Omental fat pad (tissue), 3 donors: ENCODE measurements at regions not wholly inside any gene's neighbourhood (a gene's known extent, or its start where the extent isn't known, plus 50 kb on each side); places are given as distances from the start of the nearest gene placed in this dataset.
A peak's percentile ranks its signal among the peaks of the same experiment; 100 is the strongest.

Source experiments
- ATAC-seq: fragments of 150-250 bp; one replicate; pipeline ENCODE4 v1.9.1; 2016; ENCODE audit warnings: mild to moderate bottlenecking, moderate library complexity; ENCODE audit not compliant: low FRiP score
- DNase-seq: peaks from one replicate; pipeline ENCODE4 v3.0.0-alpha.2; 2019; ENCODE audit warnings: low spot score
- CTCF ChIP-seq, 3 donors: fragments of 450-650 bp; IDR thresholded peaks; one replicate each; pipeline ENCODE4 v1.5.1; 2016 to 2017; ENCODE audit warnings: antibody characterized with exemption in 3 of 3, mild to moderate bottlenecking in 3 of 3, moderate library complexity in 2 of 3

- DNase-seq = no peak
- no peak for ATAC-seq
- TF ChIP-seq CTCF (IDR thresholded peaks at IDR 0.05) = no peak
Measured at GRCh38 chr15:98164986-98165385, 204.5 kb downstream of the ARRDC4 start.

- TF ChIP-seq CTCF (IDR thresholded peaks at IDR 0.05) = no peak
Measured at GRCh38 chr15:98167722-98168268, 207.3 kb downstream of the ARRDC4 start.

DNA sequence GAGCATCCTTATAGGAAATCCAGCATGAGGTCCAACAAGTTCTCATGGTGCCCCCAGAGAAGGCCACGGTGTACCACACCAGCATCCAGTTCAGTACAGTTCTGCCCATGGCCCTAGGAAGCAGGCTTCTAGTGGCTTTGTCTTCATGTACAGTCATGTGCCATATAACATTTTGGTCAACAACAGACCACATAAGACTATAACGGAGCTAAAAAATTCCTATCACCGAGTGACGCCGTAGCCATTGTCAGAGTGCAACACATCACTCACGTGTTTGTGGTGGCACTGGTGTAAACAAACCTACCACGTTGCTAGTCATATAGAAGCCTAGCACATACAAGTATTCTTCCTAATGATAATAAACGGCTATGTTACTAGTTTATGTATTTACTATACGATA lies 209.0 kb downstream of the ARRDC4 start:
- DNase-seq = no peak
- no peak for ATAC-seq
- TF ChIP-seq CTCF (IDR thresholded peaks at IDR 0.05) = no peak

More at GRCh38 chr15:98167722-98168268, 207.3 kb downstream of the ARRDC4 start:
- no peak for ATAC-seq
- DNase-seq = no peak

DNA sequence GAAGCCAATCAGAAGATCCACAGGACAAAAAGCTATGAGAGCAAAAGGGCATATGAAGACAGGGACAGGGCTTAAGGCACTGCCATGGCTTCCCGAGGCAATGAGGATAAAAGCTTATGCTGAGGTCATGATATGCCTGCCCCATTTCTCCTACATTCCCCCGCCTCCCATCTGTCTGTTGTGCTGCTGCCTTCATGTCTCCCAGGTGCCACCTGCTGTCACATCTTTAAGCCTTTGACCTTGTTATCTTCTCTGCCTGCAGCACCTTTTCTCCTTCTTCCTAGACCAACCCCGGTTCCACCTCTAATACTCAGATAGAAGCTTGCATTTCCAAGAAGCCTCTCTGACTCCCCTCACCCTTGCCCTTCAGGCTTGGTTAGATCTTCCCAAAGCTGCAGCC lies 213.8 kb downstream of the ARRDC4 start:
- DNase-seq (no peak), ATAC-seq (no peak)
- TF ChIP-seq CTCF (IDR thresholded peaks at IDR 0.05) = no peak

DNA sequence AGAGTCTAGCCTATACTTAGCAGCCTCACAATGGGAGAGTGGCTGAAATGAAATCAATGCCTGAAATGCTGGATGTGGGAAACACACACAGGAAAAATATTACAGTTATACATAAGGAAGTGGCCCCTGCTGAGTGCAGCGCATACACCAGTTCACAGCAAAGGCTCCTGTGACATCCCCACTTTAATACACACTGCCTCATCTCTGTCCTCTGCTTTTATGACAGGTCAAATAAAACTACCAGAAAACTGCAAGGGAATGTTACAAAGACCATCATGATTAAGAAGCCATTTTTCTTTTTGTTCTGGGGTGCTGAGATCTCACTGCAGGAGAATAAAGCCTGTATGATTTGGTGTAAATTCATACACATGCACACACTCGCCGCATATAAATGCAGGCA lies 214.3 kb downstream of the ARRDC4 start:
- no peak for DNase-seq
- no peak for TF ChIP-seq CTCF (IDR thresholded peaks at IDR 0.05)
- no peak for ATAC-seq

DNA sequence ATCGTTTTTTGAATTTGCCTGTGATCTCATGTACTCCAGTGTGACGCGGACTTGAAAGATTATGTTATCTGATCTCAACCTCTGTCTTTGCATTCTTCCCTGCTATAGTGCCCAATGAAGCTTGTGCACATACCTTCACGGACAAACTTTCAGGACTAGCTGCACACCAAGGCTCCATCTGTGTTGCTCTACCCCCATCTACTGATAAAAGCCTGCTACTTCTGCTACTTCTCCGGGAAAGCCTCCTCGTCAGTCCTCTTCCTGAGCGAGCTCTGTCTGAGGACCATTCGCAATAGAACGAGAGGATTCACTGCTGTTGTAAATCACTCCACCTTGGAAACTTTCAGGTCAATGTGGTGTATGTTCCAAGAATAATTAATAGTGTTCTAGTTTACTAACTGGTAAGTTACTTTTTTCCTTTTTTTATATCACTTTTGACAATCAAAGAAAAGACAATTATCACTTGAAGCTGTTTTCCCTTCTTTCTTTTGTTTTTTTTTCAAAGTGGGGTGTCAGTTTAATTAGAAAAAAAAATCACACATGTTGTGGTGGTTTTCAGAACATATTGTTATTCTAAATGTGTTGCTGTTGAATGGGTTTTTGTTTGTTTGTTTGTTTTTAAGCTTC lies 217.6 kb downstream of the ARRDC4 start:
- no peak for TF ChIP-seq CTCF (IDR thresholded peaks at IDR 0.05)
- ATAC-seq (peak; percentile 90), DNase-seq (no peak)

- DNase-seq (no peak), ATAC-seq (no peak)
- TF ChIP-seq CTCF (IDR thresholded peaks at IDR 0.05) = no peak
Measured at GRCh38 chr15:98178861-98179260, 218.4 kb downstream of the ARRDC4 start.
